PC-3 (cell line): ENCODE measurements at regions not wholly inside any gene's neighbourhood (a gene's known extent, or its start where the extent isn't known, plus 50 kb on each side); places are given as distances from the start of the nearest gene placed in this dataset.

Experiments used
- ATAC-seq: fragments of 200-7000 bp; cut with Tn5 transposase; 2 replicates; pipeline ENCODE4 v1.9.1; 2020; ENCODE audit warnings: mild to moderate bottlenecking, moderate library complexity
- BruUV-seq: library from RNA; stranded (reverse); fragments of 400-500 nt; replicated peaks from 2 replicates; lab custom pipeline; 2021; lab: Mats Ljungman, UMichigan
- CTCF ChIA-PET: fragments of 300-600 bp; sonication (Branson Sonifier 250); formaldehyde crosslinking; loops from one replicate; lab custom pipeline; 2022; ENCODE audit warnings: antibody characterized with exemption; lab: Charles Lee
- POLR2A ChIA-PET: fragments of 300-600 bp; sonication (Branson Sonifier 250); formaldehyde crosslinking; loops from one replicate; lab custom pipeline; 2022; ENCODE audit warnings: antibody characterized with exemption; ENCODE audit not compliant: unreplicated experiment; lab: Charles Lee
- DNase-seq: peaks from one replicate; pipeline ENCODE4 v3.0.0-alpha.2; 2015
- H2AFZ ChIP-seq: fragments of 300-600 bp; sonication (generic); 2 replicates; pipeline ENCODE4 v1.6.0; 2016; ENCODE audit warnings: antibody characterized with exemption, low read length
- H3F3A ChIP-seq: fragments of 300-600 bp; sonication (generic); one replicate; pipeline ENCODE4 v1.6.0; 2017; ENCODE audit warnings: antibody characterized with exemption, low read length, control low read depth, mild to moderate bottlenecking; ENCODE audit not compliant: unreplicated experiment
- H3K27ac ChIP-seq: fragments of 300-600 bp; sonication (generic); 2 replicates; pipeline ENCODE4 v1.5.1; 2016; ENCODE audit warnings: mild to moderate bottlenecking, low read length
- H3K27me3 ChIP-seq: fragments of 300-600 bp; sonication (generic); 2 replicates; pipeline ENCODE4 v1.6.1; 2016; ENCODE audit warnings: low read length, mixed read lengths
- H3K36me3 ChIP-seq: fragments of 300-600 bp; sonication (generic); 2 replicates; pipeline ENCODE4 v1.6.1; 2016; ENCODE audit warnings: low read depth, mixed run types, low read length, mixed read lengths
- H3K4me1 ChIP-seq: fragments of 300-600 bp; sonication (generic); 2 replicates; pipeline ENCODE4 v1.5.1; 2016; ENCODE audit warnings: low read length; ENCODE audit not compliant: insufficient read depth
- H3K4me2 ChIP-seq: fragments of 300-600 bp; sonication (generic); 2 replicates; pipeline ENCODE4 v1.6.0; 2016; ENCODE audit warnings: low read length
- H3K4me3 ChIP-seq: fragments of 300-600 bp; sonication (generic); 2 replicates; pipeline ENCODE4 v1.5.1; 2016; ENCODE audit warnings: mild to moderate bottlenecking, low read length, mixed read lengths
- H3K79me2 ChIP-seq: fragments of 300-600 bp; sonication (generic); 2 replicates; pipeline ENCODE4 v1.6.1; 2017; ENCODE audit warnings: low read length, mixed read lengths
- H3K9ac ChIP-seq: fragments of 300-600 bp; sonication (generic); 2 replicates; pipeline ENCODE4 v1.6.0; 2016; ENCODE audit warnings: mild to moderate bottlenecking, low read length
- H3K9me2 ChIP-seq: fragments of 300-600 bp; sonication (generic); replicated peaks from 2 replicates; pipeline ENCODE4 v1.6.1; 2016; ENCODE audit warnings: mixed run types, low read length, mixed read lengths
- H3K9me3 ChIP-seq: fragments of 300-600 bp; sonication (generic); 2 replicates; pipeline ENCODE4 v1.6.1; 2016; ENCODE audit warnings: low read length, mixed read lengths
- H4K20me1 ChIP-seq: fragments of 300-600 bp; sonication (generic); 2 replicates; pipeline ENCODE4 v1.6.1; 2016; ENCODE audit warnings: low read length, mixed read lengths
- CTCF ChIP-seq: fragments of 300-600 bp; sonication (generic); conservative IDR thresholded peaks from 2 replicates; pipeline ENCODE4 v1.5.1; 2017; ENCODE audit warnings: antibody characterized with exemption, low read depth, mild to moderate bottlenecking, low read length
- EZH2 ChIP-seq: fragments of 300-600 bp; sonication (generic); IDR thresholded peaks from one replicate; pipeline ENCODE4 v1.6.1; 2017; ENCODE audit warnings: antibody characterized with exemption, mild to moderate bottlenecking, low read length; ENCODE audit not compliant: unreplicated experiment
- EZH2phosphoT487 ChIP-seq: fragments of 300-600 bp; sonication (generic); IDR thresholded peaks from 2 replicates; pipeline ENCODE4 v1.6.1; 2018; ENCODE audit warnings: mild to moderate bottlenecking, antibody characterized with exemption, low read length, borderline replicate concordance
- intact Hi-C: fragments of 100-400 bp; cut with micrococcal nuclease; formaldehyde crosslinking; loops from 2 replicates; pipeline ENCODE4 v1.9.0; 2023

- ATAC-seq: no peak
- Histone ChIP-seq H3K27me3 (no peaks in the 10 kb centered on the region), H3F3A (no peaks in the 10 kb centered on the region), H3K9ac (no peak overlapping the region), H3K36me3 (no peaks in the 10 kb centered on the region), H2AFZ (no peak overlapping the region), H4K20me1 (no peaks in the 10 kb centered on the region), H3K4me1 (peaks cover under 1% of the 10 kb centered on the region; the same call in 1 of the 2 replicates), H3K79me2 (no peaks in the 10 kb centered on the region), H3K4me3 (no peak overlapping the region), H3K27ac (no peak overlapping the region), H3K9me3 (no peaks in the 10 kb centered on the region), H3K9me2 (no peaks in the 10 kb centered on the region), H3K4me2 (no peak overlapping the region)
- ChIA-PET POLR2A (no interaction called here), CTCF (no interaction called here)
- BruUV-seq: no TSS peak
- TF ChIP-seq EZH2 (no peak), EZH2phosphoT487 (no peak), CTCF (no peak)
- intact Hi-C loops: no loop called here
- no peak for DNase-seq
These were observed 422.9 kb upstream of the TRIB2 start for GRCh38 chr2:12293874-12294273.

DNA sequence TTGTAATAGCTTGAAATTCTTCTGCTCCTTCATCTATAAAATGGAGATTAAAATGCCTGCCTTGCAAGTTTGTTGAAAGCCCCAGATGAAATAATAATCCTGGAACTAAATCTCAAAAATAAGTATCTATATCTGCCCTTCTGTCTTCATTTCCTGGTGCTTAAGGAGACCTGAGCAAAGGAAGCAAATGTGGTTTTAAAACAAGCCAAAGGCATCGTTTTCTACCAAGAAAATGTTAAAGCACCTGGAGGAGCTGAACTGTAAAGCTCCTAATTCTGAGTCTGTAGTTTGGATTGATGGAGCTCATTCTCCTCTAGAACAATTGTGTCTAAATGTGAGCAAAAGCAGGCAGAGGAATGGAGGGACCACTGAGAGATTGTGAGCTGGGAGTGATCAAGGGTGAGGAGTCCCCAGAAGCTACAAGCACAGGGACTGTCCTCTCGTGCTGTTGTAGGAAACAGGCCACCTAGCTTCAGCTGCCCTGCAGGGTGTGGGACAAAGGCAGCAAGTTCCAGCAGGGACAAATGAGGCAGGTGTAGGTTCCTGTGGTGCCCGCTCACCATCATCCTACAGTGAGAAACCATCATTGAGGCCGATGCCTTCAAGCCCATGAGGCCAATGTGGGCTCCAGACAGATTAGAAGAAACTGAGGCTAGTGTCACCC, 420.7 kb upstream of the TRIB2 start:
- ATAC-seq (no peak), DNase-seq (no peak)
- H3K4me1 ChIP-seq: peaks cover 11% of the 10 kb centered on the region
- TF ChIP-seq CTCF (no peak), EZH2phosphoT487 (no peak), EZH2 (no peak)
- H4K20me1 ChIP-seq: no peaks in the 10 kb centered on the region
- H3K4me2 ChIP-seq: no peak overlapping the region
- H2AFZ ChIP-seq: no peak overlapping the region
- no peaks in the 10 kb centered on the region for H3K79me2 ChIP-seq
- H3K27me3 ChIP-seq: no peaks in the 10 kb centered on the region
- no peaks in the 10 kb centered on the region for H3K36me3 ChIP-seq
- ChIA-PET CTCF (no interaction called here), POLR2A (no interaction called here)
- intact Hi-C loops: no loop called here
- no peak overlapping the region for H3K27ac ChIP-seq
- no peaks in the 10 kb centered on the region for H3K9me3 ChIP-seq
- H3K4me3 ChIP-seq: no peak overlapping the region
- no peak overlapping the region for H3K9ac ChIP-seq
- H3F3A ChIP-seq: no peaks in the 10 kb centered on the region
- BruUV-seq: no TSS peak
- no peaks in the 10 kb centered on the region for H3K9me2 ChIP-seq

DNA sequence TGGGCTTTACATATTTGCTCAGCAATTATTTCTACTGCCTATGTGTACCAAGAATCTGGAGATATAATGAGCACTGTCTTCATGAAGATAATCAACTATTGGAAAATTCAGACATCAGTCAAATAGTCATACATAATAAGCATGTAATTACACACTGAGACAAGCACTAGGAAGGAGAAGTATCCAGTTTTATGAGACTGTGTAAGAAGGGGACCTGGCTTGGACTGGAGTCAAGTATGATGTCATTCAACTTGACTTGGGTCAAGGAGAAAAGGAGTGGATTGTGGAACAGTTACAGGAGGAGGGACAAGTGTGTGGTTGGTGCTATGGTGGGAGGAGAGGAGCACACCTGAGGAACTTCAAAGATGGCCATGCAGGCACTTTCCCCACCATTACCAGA, 419.8 kb upstream of the TRIB2 start:
- ChIA-PET CTCF (no interaction called here), POLR2A (no interaction called here)
- ATAC-seq: no peak
- H3K9ac ChIP-seq: no peak overlapping the region
- no peaks in the 10 kb centered on the region for H3K36me3 ChIP-seq
- TF ChIP-seq EZH2 (no peak), CTCF (no peak), EZH2phosphoT487 (no peak)
- no peaks in the 10 kb centered on the region for H3K27me3 ChIP-seq
- H3K4me2 ChIP-seq: no peak overlapping the region
- no peak for DNase-seq
- no peaks in the 10 kb centered on the region for H3K9me2 ChIP-seq
- H3K27ac ChIP-seq: no peak overlapping the region
- no peaks in the 10 kb centered on the region for H4K20me1 ChIP-seq
- H3K4me3 ChIP-seq: no peak overlapping the region
- no peaks in the 10 kb centered on the region for H3F3A ChIP-seq
- peaks cover 15% of the 10 kb centered on the region for H3K4me1 ChIP-seq
- no peaks in the 10 kb centered on the region for H3K9me3 ChIP-seq
- H2AFZ ChIP-seq: no peak overlapping the region
- no peaks in the 10 kb centered on the region for H3K79me2 ChIP-seq
- no TSS peak for BruUV-seq
- intact Hi-C loops: no loop called here
